ENCODE measurements at regions not wholly inside any gene's neighbourhood (a gene's known extent, or its start where the extent isn't known, plus 50 kb on each side); places are given as distances from the start of the nearest gene placed in this dataset.

DNA sequence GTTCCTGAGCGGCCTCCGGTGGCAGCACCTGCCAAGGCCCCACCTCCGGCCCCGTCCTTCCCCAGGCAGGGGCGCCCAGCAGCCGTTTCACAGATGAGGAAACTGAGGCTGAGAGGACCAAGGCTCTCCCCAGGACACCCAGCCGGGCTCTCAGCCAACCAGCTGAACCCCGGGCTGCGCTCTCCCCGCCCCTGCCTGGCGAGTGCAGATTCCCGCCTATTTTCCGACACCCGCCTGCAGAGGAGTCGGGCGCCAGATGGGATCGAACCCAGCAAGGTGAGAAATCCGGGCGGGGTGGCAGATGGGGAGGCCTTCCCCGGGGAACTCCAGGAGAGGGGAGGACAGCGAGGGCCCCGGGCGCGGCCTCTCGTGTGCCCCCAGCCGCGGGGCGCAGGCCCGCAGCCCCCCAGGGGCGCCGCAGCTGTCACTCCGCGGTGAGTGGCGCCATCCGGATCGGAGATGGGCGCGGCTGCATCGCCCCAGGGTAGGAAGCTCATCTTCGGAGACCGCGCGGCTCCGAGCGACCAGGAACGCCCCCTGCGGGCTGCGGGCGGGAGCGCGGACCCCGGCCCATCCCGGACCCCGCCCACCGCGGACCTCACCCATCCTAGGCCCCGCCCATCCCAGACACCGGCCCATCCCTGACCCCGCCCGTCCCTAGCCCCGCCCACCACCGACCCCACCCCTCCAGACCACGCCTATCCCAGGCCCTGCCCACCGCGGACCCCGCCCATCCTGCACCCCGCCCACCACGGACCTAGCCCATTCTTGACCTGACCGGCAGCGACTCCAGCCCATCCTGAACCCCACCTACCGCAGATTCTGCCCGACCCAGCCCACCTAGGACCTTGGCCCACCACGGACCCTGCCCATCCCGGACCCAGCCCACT, 90.3 kb downstream of the MICALL2 start:
- no peak for DNase-seq (ENCODE audit: low spot score)
- intact Hi-C loops (cut with DNase I), result no loop called here

DNA sequence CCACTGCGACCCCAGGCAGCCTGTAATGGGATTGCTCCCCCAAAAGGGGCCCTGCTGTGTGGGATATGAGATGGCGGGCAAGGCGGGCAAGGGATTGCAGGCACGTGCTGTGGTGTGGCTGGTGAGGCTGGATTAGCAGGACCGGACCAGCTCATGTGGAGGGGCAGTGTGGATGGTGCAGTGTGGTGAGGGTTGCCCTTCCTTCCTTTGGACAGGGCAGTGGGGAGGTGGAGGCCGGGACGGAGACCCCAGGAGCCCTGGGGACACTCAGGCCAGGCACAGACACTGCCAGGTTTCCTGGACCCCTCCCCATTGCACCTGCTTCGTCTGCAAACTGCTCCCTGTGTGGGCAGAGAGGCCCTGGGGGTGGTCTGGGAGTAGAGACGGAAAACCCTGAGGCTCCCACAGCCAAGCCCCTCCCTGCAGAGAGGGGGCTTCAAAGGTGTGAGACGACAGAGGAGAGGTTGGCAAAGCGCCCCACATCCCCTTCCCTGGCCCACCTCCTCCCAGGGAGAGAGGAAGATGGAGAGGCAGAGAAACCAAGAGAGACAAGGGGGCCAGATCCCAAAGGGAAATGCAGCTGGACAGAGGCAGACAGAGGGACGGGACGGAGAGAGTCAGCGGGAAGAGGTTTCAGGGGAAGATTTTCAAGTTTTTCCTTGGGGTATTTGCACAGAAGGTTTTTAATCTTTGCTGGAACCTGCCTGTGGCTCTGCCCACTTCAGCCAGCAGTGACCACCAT, 89.2 kb downstream of the MICALL2 start:
- intact Hi-C loops (cut with DNase I), result no loop called here
- no peak for DNase-seq (ENCODE audit: low spot score)

GRCh38 chr7:1370738-1371137, 88.5 kb downstream of the MICALL2 start:
- intact Hi-C loops (cut with DNase I), result no loop called here
- no peak for DNase-seq (ENCODE audit: low spot score)

- no peak for DNase-seq (ENCODE audit: low spot score)
- intact Hi-C loops (cut with DNase I), result no loop called here
These were observed 87.2 kb downstream of the MICALL2 start for GRCh38 chr7:1372063-1372462.

- intact Hi-C loops (cut with DNase I), result no loop called here
These were observed 86.4 kb downstream of the MICALL2 start for GRCh38 chr7:1372671-1373379.

DNA sequence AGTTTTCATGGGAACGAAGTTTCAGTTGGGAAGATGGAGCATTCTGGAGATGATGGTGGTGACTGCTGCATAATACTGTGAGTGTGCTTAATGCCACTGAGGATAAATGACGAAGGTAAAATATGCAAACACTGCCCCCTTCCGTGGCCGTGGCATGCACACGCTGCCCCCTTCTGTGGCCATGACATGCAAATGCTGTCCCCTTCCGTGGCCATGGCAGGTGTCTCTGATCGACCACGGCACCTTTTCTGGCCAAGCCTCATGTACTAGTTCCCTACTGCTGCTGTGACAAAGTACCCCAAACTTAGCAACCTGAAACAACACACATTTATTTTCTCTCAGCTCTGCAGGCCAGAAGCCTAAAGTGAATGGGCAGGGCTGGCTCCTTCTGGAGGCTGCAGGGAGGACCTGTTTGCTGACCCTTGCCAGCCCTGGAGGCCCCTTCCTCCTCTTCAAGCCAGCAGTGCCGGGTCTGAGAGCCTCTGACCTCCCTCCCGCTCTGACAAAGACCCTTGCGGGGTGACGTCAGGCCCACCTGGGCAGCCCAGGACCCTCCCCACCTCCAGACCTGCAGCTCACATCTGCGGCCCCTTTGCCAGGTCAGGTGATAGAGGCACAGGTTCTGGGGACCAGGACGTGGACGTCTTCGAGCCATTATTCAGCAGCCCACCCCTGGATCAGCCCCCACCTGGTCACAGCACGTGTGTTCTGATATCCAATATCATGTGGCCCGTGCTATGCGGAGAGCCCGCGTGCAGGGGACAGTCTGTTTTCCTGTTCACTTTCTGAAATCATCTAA, 82.0 kb downstream of the MICALL2 start:
- no peak for DNase-seq (ENCODE audit: low spot score)
- intact Hi-C loops (cut with DNase I), result no loop called here

More at GRCh38 chr7:1372671-1373379, 86.4 kb downstream of the MICALL2 start:
- DNase-seq (ENCODE audit: low spot score), result no peak

DNA sequence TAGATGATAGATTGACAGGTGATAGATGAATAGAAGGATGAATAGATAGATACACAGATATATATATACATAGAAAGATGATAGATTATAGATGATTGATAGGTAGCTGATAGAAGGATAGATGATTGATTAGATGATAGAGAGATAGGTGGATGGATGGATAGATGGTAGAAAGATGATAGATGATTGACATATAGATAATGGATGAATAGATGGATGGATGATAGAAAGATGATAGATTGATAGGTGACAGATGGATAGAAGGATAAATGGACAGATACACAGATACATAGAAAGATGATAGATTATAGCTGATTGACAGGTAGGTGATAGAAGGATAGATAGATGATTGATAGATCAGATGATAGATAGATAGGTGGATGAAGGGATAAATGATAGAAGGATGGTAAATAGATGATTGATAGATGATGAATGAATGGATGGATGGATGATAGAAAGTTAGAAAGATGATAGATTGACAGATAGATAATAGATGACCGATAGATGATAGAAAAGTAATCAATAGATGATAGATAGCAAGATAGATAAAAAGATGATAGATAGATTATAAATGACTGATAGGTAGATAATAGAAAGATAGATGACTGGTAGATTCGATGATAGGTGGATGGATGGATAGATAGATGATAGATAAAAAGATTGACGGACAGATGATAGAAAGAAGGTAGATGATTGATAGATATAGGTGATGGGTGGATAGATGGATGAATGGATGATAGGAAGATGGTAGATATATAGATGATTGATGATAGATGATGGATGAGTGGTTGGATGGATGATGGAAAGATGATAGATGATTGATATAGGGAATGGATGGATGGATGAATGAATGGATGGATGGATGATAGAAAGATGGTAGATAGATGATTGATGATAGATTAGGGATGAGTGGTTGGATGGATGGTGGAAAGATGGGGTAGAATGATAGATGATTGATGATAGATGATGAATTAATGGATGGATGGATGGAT, 80.4 kb downstream of the MICALL2 start:
- intact Hi-C loops (cut with DNase I), result no loop called here
- DNase-seq (ENCODE audit: low spot score), result no peak

GRCh38 chr7:1380231-1380815, 78.9 kb downstream of the MICALL2 start:
- no peak for DNase-seq (ENCODE audit: low spot score)
- intact Hi-C loops (cut with DNase I), result no loop called here

GRCh38 chr7:1380821-1381580, 78.3 kb downstream of the MICALL2 start:
- intact Hi-C loops (cut with DNase I), result no loop called here
- DNase-seq (ENCODE audit: low spot score), result no peak

DNA sequence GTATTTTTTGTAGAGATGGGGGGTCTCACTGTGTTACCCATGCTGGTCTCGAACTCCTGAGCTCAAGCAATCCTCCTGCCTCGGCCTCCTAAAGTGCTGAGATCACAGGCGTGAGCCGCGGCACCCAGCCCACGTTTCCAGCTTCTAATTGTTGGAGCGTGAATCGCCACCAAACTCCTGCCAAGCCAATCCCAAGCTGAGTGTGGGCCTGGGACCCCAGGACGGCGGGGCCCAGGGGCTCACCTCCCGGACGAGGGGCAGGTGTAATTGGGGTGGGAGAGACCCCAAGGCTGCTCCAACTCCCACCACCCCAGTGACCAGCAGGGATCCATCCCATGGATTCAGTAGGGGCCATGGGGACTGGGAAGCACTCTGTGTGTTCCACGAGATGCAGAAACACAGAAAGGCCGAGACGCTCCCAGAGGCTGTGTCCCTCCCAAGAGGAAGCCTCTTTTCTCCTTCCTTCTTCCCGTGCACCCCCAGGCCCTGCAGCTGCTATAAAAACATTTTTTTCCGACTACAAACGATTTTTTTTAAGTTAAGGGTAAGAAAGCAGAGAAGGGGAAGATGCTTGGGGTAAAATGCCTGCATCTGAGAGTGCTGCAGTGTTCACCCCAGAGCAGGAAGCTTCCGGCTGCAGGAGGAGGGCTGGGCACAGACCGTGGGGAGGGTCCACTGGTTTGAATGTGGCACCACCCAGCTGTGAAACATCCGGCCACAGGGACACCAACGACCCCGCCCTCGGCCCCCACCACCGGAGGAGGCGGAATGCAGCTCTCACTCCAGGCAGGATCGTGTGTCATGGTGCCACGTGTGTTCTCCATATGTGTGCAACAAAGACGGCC, 76.5 kb downstream of the MICALL2 start:
- intact Hi-C loops (cut with DNase I), result no loop called here
- no peak for DNase-seq (ENCODE audit: low spot score)

DNA sequence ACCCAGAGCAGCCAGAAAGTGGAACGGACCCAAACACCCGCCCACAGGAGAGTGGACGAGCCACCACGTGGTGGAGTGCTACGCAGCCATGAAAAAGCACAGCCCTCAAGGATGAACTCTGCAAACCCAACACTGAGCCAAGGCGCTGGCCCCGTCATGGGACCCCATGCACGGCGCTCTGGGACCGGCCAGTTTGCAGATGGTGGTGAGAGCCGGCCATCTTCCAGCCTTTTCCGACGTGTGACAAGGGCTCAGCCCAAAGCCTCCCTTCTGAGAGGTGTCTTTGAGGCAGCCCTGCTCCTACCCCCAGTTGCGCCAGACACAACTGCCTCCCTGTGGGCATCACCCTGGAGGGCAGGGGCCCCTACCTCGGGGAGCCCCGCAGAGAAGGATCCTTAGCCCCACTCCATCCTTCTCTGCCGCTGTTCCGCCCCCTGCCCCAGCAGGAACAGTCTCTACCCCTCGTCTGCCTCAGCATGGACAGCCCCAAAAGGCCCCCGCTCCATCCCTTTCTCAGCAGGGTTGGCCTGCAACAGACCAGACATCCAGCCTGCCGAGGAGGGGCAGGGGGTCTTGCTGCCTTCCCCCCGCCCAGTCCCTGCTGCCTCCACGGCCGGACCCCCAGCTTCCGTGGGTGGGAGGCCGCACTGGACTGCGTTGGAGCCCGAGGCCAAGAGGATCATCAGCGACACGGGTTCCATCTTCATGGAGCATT, 75.7 kb downstream of the MICALL2 start:
- DNase-seq (ENCODE audit: low spot score), result no peak
- intact Hi-C loops (cut with DNase I), result no loop called here

DNA sequence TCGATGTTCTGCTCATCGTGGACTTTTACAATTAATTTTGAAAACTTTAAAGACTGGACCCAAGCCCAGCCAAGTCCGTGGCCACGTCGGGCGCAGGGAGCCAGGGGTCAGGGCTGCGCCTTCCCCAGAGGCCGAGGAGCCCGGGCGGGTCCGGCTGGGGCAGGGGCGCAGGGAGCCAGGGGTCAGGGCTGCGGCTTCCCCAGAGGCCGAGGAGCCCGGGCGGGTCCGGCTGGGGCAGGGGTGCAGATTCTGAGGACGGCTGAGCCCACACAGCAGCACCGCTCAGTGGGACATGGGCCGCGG, 75.2 kb downstream of the MICALL2 start:
- intact Hi-C loops (cut with DNase I), result no loop called here
- no peak for DNase-seq (ENCODE audit: low spot score)
